CD4-positive, alpha-beta T cell treated with Interleukin-6 at 100 ng/mL for 8 hours (primary cell): ENCODE measurements at regions not wholly inside any gene's neighbourhood (a gene's known extent, or its start where the extent isn't known, plus 50 kb on each side); places are given as distances from the start of the nearest gene placed in this dataset.
"Not testable (repeated sequence)": the region's sequence is repeated elsewhere in the genome, so short reads cannot be mapped to it uniquely, and the experiment has no call there.

Experiments used
- DNase-seq: peaks from one replicate; pipeline ENCODE4 v3.0.0-alpha.2; 2020; ENCODE audit warnings: mixed read lengths, low spot score

GRCh38 chr20:2203436-2203835 lies 92.4 kb upstream of the TGM3 start:
- no peak for DNase-seq

- no peak for DNase-seq
Measured at GRCh38 chr20:2204021-2204420, 91.8 kb upstream of the TGM3 start.

GRCh38 chr20:2206957-2207769 lies 88.6 kb upstream of the TGM3 start:
- DNase-seq, result peak; percentile 18

GRCh38 chr20:2207770-2208097 lies 88.1 kb upstream of the TGM3 start:
- no peak for DNase-seq

GRCh38 chr20:2208897-2209296 lies 86.9 kb upstream of the TGM3 start:
- DNase-seq, result no peak

- no peak for DNase-seq
Measured at GRCh38 chr20:2210646-2211552, 84.9 kb upstream of the TGM3 start.

GRCh38 chr20:2212456-2213015 lies 83.3 kb upstream of the TGM3 start:
- DNase-seq, result no peak

- DNase-seq, result no peak
Measured at GRCh38 chr20:2213401-2213800, 82.4 kb upstream of the TGM3 start.

GRCh38 chr20:2217857-2218539 lies 77.8 kb upstream of the TGM3 start:
- no peak for DNase-seq

- no peak for DNase-seq
Measured at GRCh38 chr20:2219481-2220006, 76.3 kb upstream of the TGM3 start.

GRCh38 chr20:2220298-2220697 lies 75.5 kb upstream of the TGM3 start:
- no peak for DNase-seq

- no peak for DNase-seq
Measured at GRCh38 chr20:2221921-2222320, 73.9 kb upstream of the TGM3 start.

- DNase-seq, result no peak
Measured at GRCh38 chr20:2223558-2224367, 72.0 kb upstream of the TGM3 start.

- DNase-seq, result no peak
Measured at GRCh38 chr20:2224368-2224639, 71.5 kb upstream of the TGM3 start.

- DNase-seq, result not testable (repeated sequence)
Measured at GRCh38 chr20:2227285-2227684, 68.5 kb upstream of the TGM3 start.

- DNase-seq, result no peak
Measured at GRCh38 chr20:2227861-2228260, 67.9 kb upstream of the TGM3 start.

GRCh38 chr20:2228926-2229325 lies 66.9 kb upstream of the TGM3 start:
- DNase-seq, result no peak

GRCh38 chr20:2230726-2231488 lies 64.9 kb upstream of the TGM3 start:
- DNase-seq, result no peak

GRCh38 chr20:2231701-2232100 lies 64.1 kb upstream of the TGM3 start:
- no peak for DNase-seq

- no peak for DNase-seq
Measured at GRCh38 chr20:2234598-2235191, 61.1 kb upstream of the TGM3 start.
